ENCODE measurements at regions not wholly inside any gene's neighbourhood (a gene's known extent, or its start where the extent isn't known, plus 50 kb on each side); places are given as distances from the start of the nearest gene placed in this dataset.

DNA sequence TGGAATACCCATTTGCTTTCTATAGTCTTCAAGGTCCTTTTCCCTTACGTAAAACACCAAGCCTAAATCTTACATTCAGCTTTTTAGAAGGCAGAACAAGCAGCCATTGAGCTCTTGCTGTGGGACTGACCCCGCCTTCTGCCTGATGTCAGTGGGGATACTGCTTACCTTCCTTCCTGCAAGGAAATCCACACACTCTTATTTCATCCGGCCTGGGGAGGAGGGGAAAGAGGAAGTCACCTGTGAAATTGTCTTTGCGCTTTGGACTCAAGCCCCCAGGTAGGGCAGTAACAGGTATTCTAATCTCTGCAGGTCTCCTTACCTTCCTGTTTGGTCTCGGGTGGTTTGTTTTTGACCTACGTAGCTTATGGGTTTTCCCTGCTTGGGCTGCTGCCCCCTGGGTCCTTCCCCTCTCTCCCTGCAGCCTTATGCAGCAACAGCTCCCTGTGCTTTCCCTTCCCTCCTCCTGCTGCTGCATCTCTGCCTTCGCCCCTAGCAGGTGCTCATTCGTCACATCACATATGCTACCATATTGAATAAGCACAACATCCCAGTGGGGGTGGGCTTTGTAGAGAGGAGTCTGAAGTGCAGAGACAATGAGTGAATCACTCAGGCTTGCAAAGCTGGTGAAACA, 402.5 kb upstream of the TRIB2 start:
- DNase-seq (ENCODE audit: low read depth in 3 of 3), result no peak

DNA sequence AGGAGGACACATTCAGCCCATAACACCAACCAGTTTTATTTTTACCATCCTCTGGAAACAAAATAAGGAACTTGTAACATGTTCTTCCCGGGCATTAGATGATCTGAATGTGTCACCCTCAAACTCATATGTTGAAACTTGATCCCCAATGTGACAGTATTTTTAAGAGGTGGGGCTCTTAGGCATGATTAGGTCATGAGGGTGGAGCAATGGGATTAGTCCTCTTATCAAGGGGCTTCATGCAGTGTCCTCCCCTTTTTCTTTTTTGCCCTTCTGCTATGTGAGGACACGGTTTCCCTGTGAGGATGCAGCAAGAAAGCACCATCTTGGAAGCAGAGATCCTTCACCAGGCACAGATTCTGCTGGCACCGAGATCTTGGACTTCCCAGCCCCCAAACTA, 401.5 kb upstream of the TRIB2 start:
- DNase-seq (ENCODE audit: low read depth in 3 of 3), result no peak

DNA sequence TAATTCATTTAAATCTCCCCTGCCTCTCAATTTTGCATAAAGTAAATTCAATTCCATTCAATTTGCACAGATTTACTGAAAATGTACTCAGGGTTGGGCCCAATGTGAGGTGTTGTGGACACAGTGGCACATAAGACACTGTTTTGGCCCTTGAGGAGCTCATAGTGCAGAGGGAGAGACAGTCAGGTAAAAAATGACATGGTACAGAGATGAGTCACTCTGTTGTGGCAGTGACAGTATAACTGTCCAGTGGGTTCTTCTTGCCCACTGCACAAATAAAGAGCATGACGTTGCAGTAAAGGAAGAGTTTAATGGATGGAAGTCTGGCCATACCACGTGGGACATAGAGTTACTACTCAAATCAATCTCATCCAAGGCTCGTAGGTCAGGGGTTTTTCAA, 400.3 kb upstream of the TRIB2 start:
- DNase-seq (ENCODE audit: low read depth in 3 of 3), result no peak

DNA sequence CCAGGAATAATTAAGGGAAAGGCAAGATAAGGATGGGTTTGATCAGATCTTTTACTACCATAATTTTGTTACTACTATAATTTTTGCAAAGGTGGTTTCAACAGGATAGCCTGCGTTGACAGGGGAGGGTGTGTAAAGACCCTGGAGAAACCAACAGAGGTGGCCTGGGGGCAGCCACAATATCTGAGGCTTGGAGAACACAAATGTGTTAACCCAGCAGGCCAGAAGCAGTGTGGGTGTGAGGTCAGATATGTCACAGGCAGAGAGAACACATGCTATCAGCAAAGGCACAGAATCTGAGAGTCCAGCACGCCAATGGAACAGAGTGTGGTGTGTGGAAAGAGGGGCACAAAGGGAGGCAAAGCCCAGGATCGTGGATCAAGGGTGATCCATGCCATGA, 399.4 kb upstream of the TRIB2 start:
- no peak for DNase-seq (ENCODE audit: low read depth in 3 of 3)

DNA sequence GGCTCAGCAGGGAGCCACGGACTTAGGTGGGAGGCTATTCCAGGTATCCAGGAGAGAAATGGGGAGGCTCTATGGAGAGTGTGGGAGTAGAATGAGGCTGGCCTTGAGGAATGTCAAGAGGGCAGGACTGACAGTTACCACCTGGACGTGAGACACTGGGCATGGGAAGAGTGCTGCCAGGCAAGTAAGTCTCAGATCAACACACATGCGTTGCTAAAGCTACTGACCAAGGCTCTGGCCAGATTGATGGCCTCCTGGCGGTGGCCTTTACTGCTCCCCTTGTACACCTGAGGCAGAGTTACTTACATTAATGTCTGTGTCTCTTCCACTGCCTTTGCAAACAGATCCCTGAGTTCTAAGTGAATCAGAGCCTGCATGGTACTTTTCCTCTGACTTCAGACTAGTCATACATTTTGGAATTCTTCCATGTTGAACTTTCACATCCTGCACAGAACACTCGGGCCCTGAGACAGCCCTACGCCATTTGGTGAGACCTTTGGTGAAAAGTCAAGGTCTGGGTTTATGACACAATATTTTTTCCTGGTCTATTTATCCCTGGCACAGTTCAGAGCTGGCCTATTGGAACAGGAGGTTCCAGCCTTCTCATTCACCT, 398.8 kb upstream of the TRIB2 start:
- no peak for DNase-seq (ENCODE audit: low read depth in 3 of 3)

DNA sequence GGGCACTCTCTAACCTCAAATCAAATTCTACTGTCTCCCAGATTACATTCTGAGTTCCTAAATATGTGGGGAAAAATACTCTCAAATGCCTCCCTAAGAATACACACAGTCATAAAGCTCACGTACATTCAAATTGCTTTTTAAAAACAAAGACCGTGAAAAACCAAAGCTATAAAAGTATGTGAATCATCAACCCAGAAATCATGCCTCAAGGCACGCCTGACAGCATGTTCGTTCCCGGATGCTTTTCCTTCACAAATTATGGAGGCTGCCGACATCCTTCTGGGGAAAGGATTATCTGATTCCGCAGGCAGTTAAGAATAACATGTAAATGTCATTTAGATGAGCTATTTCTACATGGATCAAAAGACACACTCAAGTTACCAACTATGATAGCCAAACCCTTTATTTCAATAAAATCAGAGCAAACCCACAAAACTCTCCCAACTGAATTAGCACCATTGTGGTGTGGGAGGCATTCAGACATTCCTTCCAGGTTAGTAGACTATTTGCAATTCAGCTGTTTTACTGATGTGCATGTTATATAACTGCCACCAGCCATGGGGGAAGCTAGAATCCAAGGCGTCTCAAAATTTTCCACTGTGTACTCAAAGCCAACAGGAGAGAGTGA, 398.2 kb upstream of the TRIB2 start:
- DNase-seq (ENCODE audit: low read depth in 3 of 3), result no peak

DNA sequence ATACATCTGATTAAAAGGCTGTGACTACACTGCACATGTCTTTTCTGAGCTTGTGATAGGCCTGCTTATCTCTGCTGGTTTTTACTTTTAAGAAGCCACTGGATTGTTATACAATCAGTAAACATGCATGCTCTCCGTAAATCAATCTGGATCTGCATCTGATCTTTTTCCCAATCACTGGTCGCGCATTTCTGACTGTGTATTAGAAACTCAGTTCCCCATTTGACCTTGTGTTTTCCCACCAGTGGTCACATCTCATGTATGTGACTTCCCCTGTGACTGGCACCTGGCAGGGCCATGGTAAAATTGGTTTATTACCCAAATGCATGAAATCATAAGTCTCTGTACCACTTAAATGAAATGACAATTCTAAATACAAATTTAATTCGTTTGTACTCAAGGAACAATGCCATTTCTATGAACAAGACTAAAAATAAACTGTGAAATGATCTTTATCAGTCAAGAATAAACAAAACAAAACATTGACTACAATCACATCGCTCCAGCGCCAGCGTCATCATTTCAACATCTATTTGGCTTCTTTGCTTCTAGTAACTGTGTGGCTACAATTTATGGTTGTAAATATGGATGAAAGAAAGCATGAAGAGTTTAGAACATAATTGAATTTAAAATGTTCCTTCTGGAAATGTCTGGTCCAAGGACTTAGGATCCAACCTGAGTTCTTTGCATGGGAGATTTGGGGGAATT, 396.6 kb upstream of the TRIB2 start:
- no peak for DNase-seq (ENCODE audit: low read depth in 3 of 3)

DNA sequence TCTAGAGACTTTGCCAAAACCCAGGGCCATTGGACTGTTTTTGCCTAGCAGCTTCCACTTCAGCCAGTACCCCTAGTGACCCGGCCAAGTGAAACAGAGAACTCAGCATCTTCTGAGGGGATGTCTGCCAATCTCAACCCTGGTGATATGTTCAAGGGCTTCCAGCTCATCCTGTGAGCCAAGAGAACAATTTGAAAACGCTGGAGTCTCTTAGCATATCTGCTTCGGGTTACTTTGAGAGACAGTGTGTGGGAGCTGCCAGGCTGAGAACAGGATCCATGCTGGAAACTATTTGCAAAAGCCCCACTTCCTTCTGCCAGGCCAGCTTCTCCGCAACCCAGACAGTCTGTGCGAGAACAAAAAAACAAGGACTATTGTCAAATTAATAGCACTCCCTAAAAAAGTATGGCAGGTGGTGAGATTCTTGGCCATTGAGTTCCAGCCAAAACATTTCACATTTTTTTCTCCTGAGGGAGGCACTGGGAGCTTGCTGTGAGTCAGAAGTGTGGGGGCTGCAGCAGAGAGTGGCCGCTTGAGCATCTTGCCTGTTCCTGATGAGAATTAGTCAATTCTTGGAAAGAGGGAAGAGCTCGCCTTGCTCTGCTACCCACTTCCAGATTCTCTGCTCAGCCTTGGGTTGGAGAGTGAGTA, 395.6 kb upstream of the TRIB2 start:
- DNase-seq (ENCODE audit: low read depth in 3 of 3), result no peak

DNA sequence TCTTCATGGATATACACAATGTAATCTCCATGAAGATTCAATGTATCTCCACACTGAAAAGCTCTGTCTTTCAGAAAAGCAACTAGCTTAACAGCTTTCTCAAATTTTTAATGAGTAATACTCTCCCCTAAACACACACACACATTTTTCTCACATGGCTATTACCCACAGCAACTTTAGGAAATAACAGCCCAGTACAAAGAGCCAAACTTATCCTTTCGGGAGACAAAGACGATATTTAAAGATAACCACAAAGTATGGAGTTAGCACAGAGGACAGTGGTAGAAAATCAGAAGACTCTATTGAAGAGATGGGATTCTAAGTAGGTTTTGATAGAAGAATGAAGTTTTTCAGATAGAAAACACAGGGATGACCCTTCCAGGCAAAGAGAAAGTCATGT, 394.9 kb upstream of the TRIB2 start:
- no peak for DNase-seq (ENCODE audit: low read depth in 3 of 3)

DNA sequence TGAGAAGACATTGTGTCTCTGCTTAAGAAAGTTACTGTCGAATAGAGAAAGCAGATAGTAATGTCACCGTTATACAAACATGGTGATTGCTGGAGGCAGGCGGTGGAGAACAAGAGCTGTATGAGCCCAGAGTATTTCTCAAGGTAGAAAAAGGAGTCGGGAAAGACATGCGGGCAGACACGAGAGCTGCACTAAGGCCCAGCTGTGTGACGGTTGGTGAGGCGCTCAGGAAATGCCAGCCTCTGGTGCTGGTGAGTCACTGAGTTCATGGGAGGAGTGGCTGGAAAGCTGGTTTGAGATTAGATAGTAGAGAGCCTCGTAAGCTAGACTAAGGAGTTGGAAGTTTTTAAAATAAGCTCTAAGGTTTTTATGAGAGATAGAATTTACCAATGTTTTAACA, 390.9 kb upstream of the TRIB2 start:
- no peak for DNase-seq (ENCODE audit: low read depth in 3 of 3)

DNA sequence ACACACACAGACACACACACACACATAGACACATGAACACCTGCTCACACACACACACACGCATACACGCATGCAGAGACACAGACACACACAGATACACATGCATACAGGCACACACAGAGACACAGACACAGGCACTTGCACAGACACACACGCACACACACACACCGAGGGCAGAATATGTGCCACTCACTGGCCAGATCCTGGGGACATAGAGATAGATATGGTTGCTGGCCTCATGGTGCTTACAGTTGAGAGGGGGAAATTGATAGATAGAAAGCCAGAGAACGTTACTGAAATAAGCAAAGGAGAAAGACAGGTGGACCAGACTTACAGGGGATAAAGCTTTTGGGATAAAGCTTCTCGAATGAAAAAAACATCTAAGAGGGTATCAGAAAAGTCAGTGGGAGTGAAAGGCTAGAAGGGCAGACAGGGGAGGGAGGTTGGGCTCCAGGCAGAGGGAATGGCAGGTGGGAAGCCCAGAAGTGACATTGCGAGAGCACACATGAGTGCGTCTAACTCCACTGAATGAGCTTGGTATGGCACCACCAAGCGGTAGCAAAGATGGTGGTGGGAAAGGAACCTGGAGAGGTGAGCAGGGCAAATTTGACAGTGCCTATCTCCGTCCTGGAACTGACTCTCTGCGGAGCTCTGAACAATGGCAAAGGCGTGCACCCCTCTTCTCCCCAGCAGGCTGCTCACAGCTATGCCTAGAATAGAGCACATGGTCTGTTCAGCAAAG, 390.1 kb upstream of the TRIB2 start:
- DNase-seq (ENCODE audit: low read depth in 3 of 3), result peak in 1 of 3 experiments; percentile 9

DNA sequence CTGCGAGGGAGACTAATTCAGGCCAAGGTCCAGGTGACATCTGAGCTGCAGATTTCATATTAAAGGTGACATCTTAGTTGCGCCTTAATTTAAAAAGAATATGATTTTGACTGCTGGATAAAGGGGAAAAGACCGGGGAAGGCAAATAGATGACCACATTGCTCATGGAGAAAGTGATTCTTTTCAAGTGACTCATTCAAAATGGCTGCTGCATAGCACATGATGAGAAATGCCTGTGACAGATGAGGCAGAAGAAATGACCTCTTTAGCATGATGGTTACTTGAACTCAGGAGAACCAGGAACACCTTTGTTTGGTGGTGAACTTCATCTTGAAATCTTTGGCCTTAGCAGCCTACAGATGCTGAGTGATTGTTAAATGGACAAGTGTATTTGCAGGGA, 385.8 kb upstream of the TRIB2 start:
- no peak for DNase-seq (ENCODE audit: low read depth in 3 of 3)

DNA sequence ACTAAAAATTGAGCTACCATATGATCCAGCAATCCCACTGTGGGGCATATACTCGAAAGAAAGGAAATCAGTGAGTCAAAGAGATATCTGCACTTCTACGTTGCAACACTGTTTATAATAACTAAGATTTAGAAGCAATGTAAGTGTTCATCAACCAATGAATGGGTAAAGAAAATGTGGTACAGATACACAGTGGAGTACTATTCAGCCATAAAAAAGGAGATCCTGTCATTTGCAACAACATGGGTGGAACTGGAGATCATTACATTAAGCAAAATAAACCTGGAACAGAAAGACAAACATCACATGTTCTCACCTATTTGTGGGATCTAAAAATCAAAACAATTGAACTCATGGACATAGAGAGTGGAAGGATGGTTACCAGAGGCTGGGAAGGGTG, 385.0 kb upstream of the TRIB2 start:
- DNase-seq (ENCODE audit: low read depth in 3 of 3), result no peak

DNA sequence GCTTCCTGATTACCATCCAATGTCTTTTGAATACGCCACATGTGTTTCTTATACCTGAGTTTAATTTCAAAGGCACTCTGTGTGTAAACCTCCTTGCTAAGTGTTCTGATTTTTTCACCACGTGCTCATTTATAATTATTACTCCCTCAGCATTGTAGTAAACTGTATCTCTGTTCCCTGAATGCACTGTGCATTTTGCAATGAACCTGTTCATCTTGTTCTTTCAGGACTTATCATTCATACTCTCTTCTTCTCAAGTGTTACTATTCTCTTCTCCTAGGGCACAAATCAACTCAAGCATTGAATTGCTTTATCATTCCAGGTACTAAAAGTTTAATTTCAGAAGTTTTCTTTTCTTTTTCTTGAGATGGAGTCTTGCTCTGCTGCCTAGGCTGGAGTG, 383.4 kb upstream of the TRIB2 start:
- DNase-seq (ENCODE audit: low read depth in 3 of 3), result no peak

DNA sequence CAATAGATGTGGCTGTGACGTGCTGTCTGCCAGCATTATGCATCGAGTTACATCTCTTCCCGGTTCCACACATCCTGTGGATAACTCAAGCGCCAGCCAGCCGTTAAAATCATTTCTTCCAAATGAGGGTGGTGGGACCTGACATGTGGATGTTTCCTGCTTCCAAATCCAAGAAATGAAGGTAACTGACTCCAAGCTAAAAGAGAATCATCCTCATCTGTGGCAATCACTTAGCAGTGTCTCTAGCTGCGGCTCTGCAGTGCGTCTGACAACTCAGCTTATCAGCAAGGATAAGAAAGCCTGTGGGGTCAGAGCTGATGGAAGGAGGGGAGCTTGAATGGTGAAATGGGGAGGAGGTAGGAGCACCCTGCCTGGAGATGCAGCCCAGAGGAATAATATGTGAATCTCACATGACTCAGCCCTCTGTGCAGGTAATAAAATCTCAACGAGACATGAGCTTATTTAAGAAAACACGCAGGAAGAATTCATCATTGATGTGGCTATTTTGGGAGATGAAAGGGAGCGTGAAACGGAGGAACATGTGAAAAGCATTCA, 382.2 kb upstream of the TRIB2 start:
- DNase-seq (ENCODE audit: low read depth in 3 of 3), result no peak

DNA sequence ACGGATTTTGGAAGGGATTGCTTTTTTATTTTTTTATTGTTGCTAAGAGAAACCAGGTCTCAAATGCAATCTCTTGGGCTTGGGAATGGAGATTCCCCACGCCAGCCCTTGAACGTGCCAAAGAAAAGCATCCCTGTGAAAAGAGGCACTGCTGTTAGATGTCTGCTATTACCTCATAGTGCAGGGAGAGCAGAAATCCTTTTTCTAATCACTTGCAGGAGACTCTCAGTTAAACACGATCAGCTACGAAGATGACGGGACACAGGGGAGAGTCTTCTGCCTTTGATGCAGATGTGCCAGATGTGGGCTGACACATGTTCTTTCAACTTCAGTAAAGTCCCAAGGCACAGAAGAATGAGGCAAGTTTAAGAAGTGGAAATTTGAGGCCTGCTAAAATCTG, 381.6 kb upstream of the TRIB2 start:
- no peak for DNase-seq (ENCODE audit: low read depth in 3 of 3)

DNA sequence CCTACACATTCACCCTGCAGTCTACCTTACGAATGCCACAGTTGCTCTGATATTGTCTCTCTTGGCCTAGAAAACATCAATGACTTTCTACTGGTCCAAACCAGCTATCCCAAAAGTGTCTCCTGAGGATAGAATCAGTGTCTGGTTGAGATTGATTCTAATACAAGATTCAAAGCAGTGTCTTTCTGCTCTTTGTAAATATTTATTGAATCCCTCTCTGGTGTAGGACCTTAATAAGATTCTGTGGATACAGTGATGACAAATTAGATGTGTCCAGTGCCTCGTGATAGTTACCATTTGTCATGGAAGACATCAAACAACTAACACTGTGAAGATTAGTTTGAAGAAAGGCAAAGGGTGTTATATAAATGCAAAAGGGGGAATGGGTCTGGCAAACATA, 380.7 kb upstream of the TRIB2 start:
- DNase-seq (ENCODE audit: low read depth in 3 of 3), result no peak

DNA sequence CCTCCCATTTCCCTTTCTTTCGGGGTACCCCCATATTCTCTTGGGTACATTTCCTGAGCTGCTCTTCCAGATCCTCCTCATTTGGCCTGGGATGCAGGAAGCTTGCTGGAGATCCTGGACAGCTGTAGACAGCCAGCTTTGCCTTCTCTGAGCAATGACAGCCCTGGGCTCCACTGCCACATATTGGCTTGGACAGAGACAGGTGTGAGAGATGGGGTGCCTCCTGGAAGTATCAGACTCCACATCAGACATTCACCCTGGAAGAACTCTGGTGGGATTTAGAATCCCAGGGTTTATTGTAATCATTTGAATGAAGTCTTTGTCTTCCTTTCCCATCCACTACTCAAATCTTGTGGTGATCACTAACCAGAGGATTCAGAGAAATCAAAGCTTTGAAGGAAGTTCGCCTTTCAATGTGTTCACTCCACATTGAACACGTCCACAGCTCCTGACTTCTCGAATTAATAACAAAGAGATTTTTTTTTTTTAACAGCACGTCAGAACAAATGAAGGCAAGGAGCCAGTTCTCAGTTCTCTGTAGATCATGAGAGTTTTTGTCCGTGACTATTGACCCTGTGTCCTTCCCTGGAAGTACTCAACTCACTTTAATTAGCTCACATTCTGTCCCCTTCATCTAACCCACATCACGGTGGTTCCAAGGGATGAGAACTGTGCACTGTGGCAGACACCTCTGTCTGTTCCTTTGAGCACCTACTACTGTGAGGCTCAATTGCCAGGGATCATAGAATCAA, 377.6 kb upstream of the TRIB2 start:
- DNase-seq (ENCODE audit: low read depth in 3 of 3), result no peak

DNA sequence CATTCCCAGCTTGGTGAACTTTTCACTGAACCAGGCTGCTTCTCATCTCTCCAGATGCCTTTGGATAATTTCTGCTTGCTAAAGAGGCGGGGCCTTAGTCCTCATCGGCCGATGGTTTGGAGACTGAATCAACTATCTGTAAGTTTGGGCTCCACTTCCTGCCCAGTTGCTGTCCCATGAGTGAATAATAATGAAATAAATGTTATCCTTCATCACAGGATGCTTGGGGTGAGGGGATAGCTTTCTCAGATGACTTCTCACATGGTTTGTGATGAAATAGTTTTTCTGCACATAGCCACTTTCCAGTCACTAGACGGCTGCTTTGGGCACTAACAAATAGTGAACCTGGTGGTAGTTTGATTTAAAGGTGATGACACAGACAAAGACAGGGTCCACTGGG, 376.6 kb upstream of the TRIB2 start:
- DNase-seq (ENCODE audit: low read depth in 3 of 3), result no peak

DNA sequence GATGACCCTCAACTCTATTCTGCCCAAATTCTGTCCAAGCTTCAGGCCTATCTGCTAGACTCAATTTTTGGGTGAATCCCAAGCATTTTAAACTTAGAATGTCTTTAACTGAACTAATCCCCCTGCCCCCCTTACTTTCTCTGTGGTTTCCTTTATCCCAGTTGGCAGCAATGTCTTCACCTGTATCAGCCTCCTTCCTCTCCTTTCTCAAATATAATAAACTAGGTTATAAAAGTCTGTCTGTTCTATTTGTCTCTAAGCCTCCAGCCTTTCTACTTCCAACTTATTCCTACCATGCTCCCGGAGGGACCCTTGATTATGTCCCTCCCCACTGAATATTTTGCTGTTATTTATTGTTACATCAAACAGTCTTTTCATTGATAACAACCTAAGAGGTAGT, 375.5 kb upstream of the TRIB2 start:
- DNase-seq (ENCODE audit: low read depth in 3 of 3), result no peak

DNA sequence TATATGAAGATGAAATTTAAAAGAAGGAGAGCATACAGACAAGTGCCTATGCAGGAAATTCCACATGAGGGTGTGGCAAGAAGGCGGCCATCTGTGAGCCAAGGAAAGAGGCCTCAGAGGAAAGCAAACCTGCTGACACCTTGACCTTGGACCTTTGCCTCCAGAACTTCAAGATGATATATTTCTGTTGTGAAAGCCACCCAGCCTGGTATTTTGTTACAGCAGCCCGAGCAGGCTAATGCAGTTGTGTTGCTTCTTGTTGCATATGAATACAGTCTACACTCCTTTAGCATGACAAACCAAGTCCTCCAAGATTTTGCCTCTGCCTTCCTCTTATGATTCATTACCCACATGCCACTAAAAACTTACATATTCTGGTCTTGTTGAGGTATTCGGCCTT, 374.8 kb upstream of the TRIB2 start:
- DNase-seq (ENCODE audit: low read depth in 3 of 3), result no peak
